ENCODE measurements at regions not wholly inside any gene's neighbourhood (a gene's known extent, or its start where the extent isn't known, plus 50 kb on each side); places are given as distances from the start of the nearest gene placed in this dataset.

GRCh38 chr13:90934741-90935140 lies 412.7 kb upstream of the MIR17HG start:
- TF ChIP-seq, protein P1, sequence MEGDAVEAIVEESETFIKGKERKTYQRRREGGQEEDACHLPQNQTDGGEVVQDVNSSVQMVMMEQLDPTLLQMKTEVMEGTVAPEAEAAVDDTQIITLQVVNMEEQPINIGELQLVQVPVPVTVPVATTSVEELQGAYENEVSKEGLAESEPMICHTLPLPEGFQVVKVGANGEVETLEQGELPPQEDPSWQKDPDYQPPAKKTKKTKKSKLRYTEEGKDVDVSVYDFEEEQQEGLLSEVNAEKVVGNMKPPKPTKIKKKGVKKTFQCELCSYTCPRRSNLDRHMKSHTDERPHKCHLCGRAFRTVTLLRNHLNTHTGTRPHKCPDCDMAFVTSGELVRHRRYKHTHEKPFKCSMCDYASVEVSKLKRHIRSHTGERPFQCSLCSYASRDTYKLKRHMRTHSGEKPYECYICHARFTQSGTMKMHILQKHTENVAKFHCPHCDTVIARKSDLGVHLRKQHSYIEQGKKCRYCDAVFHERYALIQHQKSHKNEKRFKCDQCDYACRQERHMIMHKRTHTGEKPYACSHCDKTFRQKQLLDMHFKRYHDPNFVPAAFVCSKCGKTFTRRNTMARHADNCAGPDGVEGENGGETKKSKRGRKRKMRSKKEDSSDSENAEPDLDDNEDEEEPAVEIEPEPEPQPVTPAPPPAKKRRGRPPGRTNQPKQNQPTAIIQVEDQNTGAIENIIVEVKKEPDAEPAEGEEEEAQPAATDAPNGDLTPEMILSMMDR (IDR thresholded peaks at IDR 0.05): no peak
- TF ChIP-seq POLR2AphosphoS5 (IDR thresholded peaks at IDR 0.05): no peak
- no peak for TF ChIP-seq POLR2A (IDR thresholded peaks at IDR 0.05)
